ENCODE measurements at regions not wholly inside any gene's neighbourhood (a gene's known extent, or its start where the extent isn't known, plus 50 kb on each side); places are given as distances from the start of the nearest gene placed in this dataset.

GRCh38 chr13:90531744-90532143 lies 815.7 kb upstream of the MIR17HG start:
- no peaks in the 10 kb centered on the region for H3K4me1 Mint-ChIP-seq

More at GRCh38 chr13:90531744-90532143, 815.7 kb upstream of the MIR17HG start:
- ChIA-PET POLR2A (no interaction called here), CTCF (no interaction called here)
- H3K36me3 Mint-ChIP-seq, result no peaks in the 10 kb centered on the region
- H3K27me3 Mint-ChIP-seq (ENCODE audit: low read depth), result no peaks in the 10 kb centered on the region
- H3K27ac Mint-ChIP-seq, result no peak overlapping the region
- DNase-seq (ENCODE audit: low spot score), result no peak
- H3K4me3 Mint-ChIP-seq, result no peak overlapping the region
- no peaks in the 10 kb centered on the region for H3K9me3 Mint-ChIP-seq
- TF ChIP-seq CBFB (CRISPR knock-in tag; IDR thresholded peaks at IDR 0.05; ENCODE audit: low read depth) (no peak), PRDM15 (CRISPR knock-in tag; IDR thresholded peaks at IDR 0.05) (no peak), FOXP4 (CRISPR knock-in tag; IDR thresholded peaks at IDR 0.05) (no peak), JUN (CRISPR knock-in tag; IDR thresholded peaks at IDR 0.05) (no peak), CTCF (IDR thresholded peaks at IDR 0.05) (no peak), MAX (CRISPR knock-in tag; IDR thresholded peaks at IDR 0.05) (no peak), ATF2 (CRISPR knock-in tag; IDR thresholded peaks at IDR 0.05; ENCODE audit: borderline replicate concordance, low read depth) (no peak)
- ATAC-seq, result no peak
